ENCODE measurements at regions not wholly inside any gene's neighbourhood (a gene's known extent, or its start where the extent isn't known, plus 50 kb on each side); places are given as distances from the start of the nearest gene placed in this dataset.

GRCh38 chr11:90805172-90805571 lies 582.3 kb upstream of the CHORDC1 start:
- H3K27me3 Mint-ChIP-seq = no peaks in the 10 kb centered on the region

GRCh38 chr11:90803831-90804230 lies 581.0 kb upstream of the CHORDC1 start:
- Mint-ChIP-seq H3K27ac (no peak overlapping the region), H3K4me3 (no peak overlapping the region), H3K36me3 (no peaks in the 10 kb centered on the region), H3K27me3 (no peaks in the 10 kb centered on the region), H3K9me3 (no peaks in the 10 kb centered on the region), H3K4me1 (no peaks in the 10 kb centered on the region)
- ATAC-seq (ENCODE audit: low read depth) (no peak), DNase-seq (no peak)
- POLR2A ChIA-PET = no interaction called here

More at GRCh38 chr11:90805172-90805571, 582.3 kb upstream of the CHORDC1 start:
- POLR2A ChIA-PET = no interaction called here
- DNase-seq (no peak), ATAC-seq (ENCODE audit: low read depth) (no peak)
- no peak overlapping the region for H3K27ac Mint-ChIP-seq
- no peak overlapping the region for H3K4me3 Mint-ChIP-seq
- H3K36me3 Mint-ChIP-seq = no peaks in the 10 kb centered on the region
- H3K4me1 Mint-ChIP-seq = no peaks in the 10 kb centered on the region
- no peaks in the 10 kb centered on the region for H3K9me3 Mint-ChIP-seq

GRCh38 chr11:90803366-90803765 lies 580.5 kb upstream of the CHORDC1 start:
- Mint-ChIP-seq H3K9me3 (no peaks in the 10 kb centered on the region), H3K36me3 (no peaks in the 10 kb centered on the region), H3K4me1 (no peaks in the 10 kb centered on the region), H3K27me3 (no peaks in the 10 kb centered on the region), H3K27ac (no peak overlapping the region), H3K4me3 (no peak overlapping the region)
- DNase-seq = no peak
- POLR2A ChIA-PET = no interaction called here
- no peak for ATAC-seq (ENCODE audit: low read depth)

GRCh38 chr11:90798769-90799168 lies 575.9 kb upstream of the CHORDC1 start:
- peaks cover 2% of the 10 kb centered on the region for H3K9me3 Mint-ChIP-seq
- no peak overlapping the region for H3K4me3 Mint-ChIP-seq
- no peaks in the 10 kb centered on the region for H3K27me3 Mint-ChIP-seq
- no peaks in the 10 kb centered on the region for H3K36me3 Mint-ChIP-seq
- ATAC-seq (ENCODE audit: low read depth) (no peak), DNase-seq (no peak)
- H3K27ac Mint-ChIP-seq = no peak overlapping the region
- H3K4me1 Mint-ChIP-seq = no peaks in the 10 kb centered on the region
- POLR2A ChIA-PET = no interaction called here

GRCh38 chr11:90795746-90796145 lies 572.9 kb upstream of the CHORDC1 start:
- Mint-ChIP-seq H3K36me3 (no peaks in the 10 kb centered on the region), H3K4me1 (no peaks in the 10 kb centered on the region), H3K27me3 (no peaks in the 10 kb centered on the region), H3K27ac (no peak overlapping the region), H3K4me3 (no peak overlapping the region), H3K9me3 (peaks cover 6% of the 10 kb centered on the region)
- no peak for ATAC-seq (ENCODE audit: low read depth)
- DNase-seq = no peak
- POLR2A ChIA-PET = no interaction called here

- Mint-ChIP-seq H3K27me3 (no peaks in the 10 kb centered on the region), H3K27ac (no peak overlapping the region), H3K4me3 (no peak overlapping the region), H3K36me3 (no peaks in the 10 kb centered on the region), H3K9me3 (peaks cover 7% of the 10 kb centered on the region), H3K4me1 (no peaks in the 10 kb centered on the region)
- ATAC-seq (ENCODE audit: low read depth) (no peak), DNase-seq (no peak)
- POLR2A ChIA-PET = no interaction called here
These were observed 566.1 kb upstream of the CHORDC1 start for GRCh38 chr11:90788961-90789360.

GRCh38 chr11:90784241-90784814 lies 561.5 kb upstream of the CHORDC1 start:
- Mint-ChIP-seq H3K9me3 (peaks cover 4% of the 10 kb centered on the region), H3K27ac (no peak overlapping the region), H3K36me3 (no peaks in the 10 kb centered on the region), H3K4me3 (no peak overlapping the region), H3K4me1 (no peaks in the 10 kb centered on the region), H3K27me3 (no peaks in the 10 kb centered on the region)
- ATAC-seq (ENCODE audit: low read depth) = no peak
- no peak for DNase-seq
- POLR2A ChIA-PET = no interaction called here

GRCh38 chr11:90783111-90783510 lies 560.3 kb upstream of the CHORDC1 start:
- no peaks in the 10 kb centered on the region for H3K4me1 Mint-ChIP-seq
- POLR2A ChIA-PET = no interaction called here
- H3K4me3 Mint-ChIP-seq = no peak overlapping the region
- no peaks in the 10 kb centered on the region for H3K27me3 Mint-ChIP-seq
- ATAC-seq (ENCODE audit: low read depth) (no peak), DNase-seq (no peak)
- no peaks in the 10 kb centered on the region for H3K36me3 Mint-ChIP-seq
- no peak overlapping the region for H3K27ac Mint-ChIP-seq
- H3K9me3 Mint-ChIP-seq = peaks cover 4% of the 10 kb centered on the region

- ATAC-seq (ENCODE audit: low read depth) (no peak), DNase-seq (no peak)
- Mint-ChIP-seq H3K9me3 (peaks cover 3% of the 10 kb centered on the region), H3K4me1 (no peaks in the 10 kb centered on the region), H3K36me3 (no peaks in the 10 kb centered on the region), H3K27ac (no peak overlapping the region), H3K4me3 (no peak overlapping the region), H3K27me3 (no peaks in the 10 kb centered on the region)
- POLR2A ChIA-PET = no interaction called here
These were observed 556.2 kb upstream of the CHORDC1 start for GRCh38 chr11:90779098-90779497.

- Mint-ChIP-seq H3K4me1 (no peaks in the 10 kb centered on the region), H3K27me3 (no peaks in the 10 kb centered on the region), H3K27ac (no peak overlapping the region), H3K9me3 (peaks cover 9% of the 10 kb centered on the region), H3K4me3 (no peak overlapping the region), H3K36me3 (no peaks in the 10 kb centered on the region)
- ATAC-seq (ENCODE audit: low read depth) (no peak), DNase-seq (no peak)
- POLR2A ChIA-PET = no interaction called here
These were observed 552.8 kb upstream of the CHORDC1 start for GRCh38 chr11:90775567-90776165.

- POLR2A ChIA-PET = no interaction called here
- Mint-ChIP-seq H3K27me3 (no peaks in the 10 kb centered on the region), H3K4me3 (no peak overlapping the region), H3K9me3 (peaks cover 9% of the 10 kb centered on the region), H3K36me3 (no peaks in the 10 kb centered on the region), H3K27ac (no peak overlapping the region), H3K4me1 (no peaks in the 10 kb centered on the region)
- ATAC-seq (ENCODE audit: low read depth) = no peak
- DNase-seq = no peak
These were observed 552.1 kb upstream of the CHORDC1 start for GRCh38 chr11:90774727-90775566.

- POLR2A ChIA-PET = no interaction called here
- no peak for DNase-seq
- Mint-ChIP-seq H3K27me3 (no peaks in the 10 kb centered on the region), H3K4me3 (no peak overlapping the region), H3K36me3 (no peaks in the 10 kb centered on the region), H3K27ac (no peak overlapping the region), H3K4me1 (no peaks in the 10 kb centered on the region), H3K9me3 (peaks cover 12% of the 10 kb centered on the region)
- ATAC-seq (ENCODE audit: low read depth) = no peak
These were observed 547.2 kb upstream of the CHORDC1 start for GRCh38 chr11:90770007-90770406.

- no peak for ATAC-seq (ENCODE audit: low read depth)
- POLR2A ChIA-PET = no interaction called here
- no peak for DNase-seq
- Mint-ChIP-seq H3K27ac (no peak overlapping the region), H3K27me3 (no peaks in the 10 kb centered on the region), H3K4me1 (no peaks in the 10 kb centered on the region), H3K4me3 (no peak overlapping the region), H3K9me3 (peaks cover 7% of the 10 kb centered on the region), H3K36me3 (no peaks in the 10 kb centered on the region)
These were observed 543.3 kb upstream of the CHORDC1 start for GRCh38 chr11:90766121-90766520.

GRCh38 chr11:90764691-90765090 lies 541.8 kb upstream of the CHORDC1 start:
- no peak for ATAC-seq (ENCODE audit: low read depth)
- DNase-seq = no peak
- POLR2A ChIA-PET = no interaction called here

More at GRCh38 chr11:90764691-90765090, 541.8 kb upstream of the CHORDC1 start:
- no peaks in the 10 kb centered on the region for H3K4me1 Mint-ChIP-seq
- no peaks in the 10 kb centered on the region for H3K27me3 Mint-ChIP-seq
- H3K4me3 Mint-ChIP-seq = no peak overlapping the region
- H3K27ac Mint-ChIP-seq = no peak overlapping the region
- H3K36me3 Mint-ChIP-seq = no peaks in the 10 kb centered on the region
- peaks cover 2% of the 10 kb centered on the region for H3K9me3 Mint-ChIP-seq

Data from activated naive CD8-positive, alpha-beta T cell treated with anti-CD3 and anti-CD28 coated beads, Interleukin-2, amount 10 ng/mL, durations not matched to agents 7 days and 5 days (primary cell).